Small intestine (tissue), 7 donors: ENCODE measurements at regions not wholly inside any gene's neighbourhood (a gene's known extent, or its start where the extent isn't known, plus 50 kb on each side); places are given as distances from the start of the nearest gene placed in this dataset.

Experiments used
- DNase-seq, 2 donors: peaks; one replicate each; pipeline versions ENCODE4 v3.0.0 to v3.0.0-alpha.2; 2013
- FAIRE-seq: peaks from 2 replicates; lab custom pipeline; 2012; peaks lifted over from hg19 to GRCh38; lab: Jason Lieb, UNC
- H3K27ac ChIP-seq, 3 donors: one replicate each; pipeline ENCODE4 v1.5.1; 2013; ENCODE audit warnings: low read length in 2 of 3, mild to moderate bottlenecking in 2 of 3, control low read depth in 1 of 3, inconsistent platforms in 1 of 3, low read depth in 1 of 3, moderate library complexity in 1 of 3
- H3K27me3 ChIP-seq, 3 donors: one replicate each; pipeline ENCODE4 v1.6.1; 2013; ENCODE audit warnings: low read length in 3 of 3, inconsistent platforms in 1 of 3; ENCODE audit not compliant: control insufficient read depth in 3 of 3, insufficient read depth in 3 of 3
- H3K36me3 ChIP-seq, 3 donors: one replicate each; pipeline ENCODE4 v1.6.1; 2013; ENCODE audit warnings: low read length in 3 of 3, inconsistent platforms in 1 of 3, low read depth in 1 of 3, mild to moderate bottlenecking in 1 of 3, moderate library complexity in 1 of 3; ENCODE audit not compliant: control insufficient read depth in 3 of 3, insufficient read depth in 2 of 3
- H3K4me1 ChIP-seq, 3 donors: one replicate each; pipeline ENCODE4 v1.6.1; 2013; ENCODE audit warnings: low read length in 2 of 3, inconsistent platforms in 1 of 3, low read depth in 1 of 3, mild to moderate bottlenecking in 1 of 3, moderate library complexity in 1 of 3; ENCODE audit not compliant: control insufficient read depth in 3 of 3, insufficient read depth in 2 of 3
- H3K4me3 ChIP-seq, 3 donors: one replicate each; pipeline ENCODE4 v1.5.1; 2013; ENCODE audit warnings: low read length in 3 of 3, control low read depth in 1 of 3, inconsistent platforms in 1 of 3, low read depth in 1 of 3, mild to moderate bottlenecking in 1 of 3, moderate library complexity in 1 of 3
- H3K9me3 ChIP-seq, 2 donors: one replicate each; pipeline ENCODE4 v1.6.1; 2013; ENCODE audit warnings: low read depth in 1 of 2, low read length in 1 of 2; ENCODE audit not compliant: control insufficient read depth in 2 of 2, insufficient read depth in 1 of 2
- WGBS, 3 donors: extraction: QIAGEN DNeasy Blood & Tissue Kit; methylation state at CpG; one replicate each; pipeline ENCODE4 v1.1.7; 2013; 5-methylcytosine and 5-hydroxymethylcytosine counted together
- donor health status: healthy with polysubstance abuse.
- donor health status: control.
- donor health status: control.
- donor health status: Bipolar disorder and iron deficiency.
- donor health status: healthy.

DNA sequence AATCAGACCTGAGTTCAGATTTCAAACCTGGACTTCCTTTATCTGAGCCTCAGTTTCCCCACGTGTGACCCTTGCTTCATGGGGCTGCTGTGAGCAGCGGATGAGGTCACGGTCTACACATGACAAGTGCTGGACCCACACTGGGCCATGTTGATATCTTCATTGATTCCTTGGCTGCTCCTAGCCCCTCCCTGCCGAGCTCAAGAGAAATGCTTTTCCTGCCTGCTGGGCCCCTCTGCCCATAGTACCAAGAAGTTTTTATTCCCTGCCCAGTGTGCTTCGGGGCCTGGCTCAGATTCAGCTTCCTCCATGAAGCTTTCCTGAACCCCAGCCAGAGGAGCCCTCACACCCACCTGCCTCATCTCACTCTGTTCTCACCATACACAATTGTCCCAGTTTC, 181.6 kb downstream of the PTPRU start:
- WGBS, 3 donors, result 66 to 77% (median 76%) methylated on average over 5 of the region's 5 CpGs
- no peak for DNase-seq
- Histone ChIP-seq H3K36me3 (no peaks in the 10 kb centered on the region), H3K4me3 (no peak overlapping the region), H3K9me3 (no peaks in the 10 kb centered on the region), H3K4me1 (no peaks in the 10 kb centered on the region), H3K27ac (no peak overlapping the region), H3K27me3 (peaks cover 0 to 3% (median 0%) of the 10 kb centered on the region in 3 donors)
- FAIRE-seq, result no peak

DNA sequence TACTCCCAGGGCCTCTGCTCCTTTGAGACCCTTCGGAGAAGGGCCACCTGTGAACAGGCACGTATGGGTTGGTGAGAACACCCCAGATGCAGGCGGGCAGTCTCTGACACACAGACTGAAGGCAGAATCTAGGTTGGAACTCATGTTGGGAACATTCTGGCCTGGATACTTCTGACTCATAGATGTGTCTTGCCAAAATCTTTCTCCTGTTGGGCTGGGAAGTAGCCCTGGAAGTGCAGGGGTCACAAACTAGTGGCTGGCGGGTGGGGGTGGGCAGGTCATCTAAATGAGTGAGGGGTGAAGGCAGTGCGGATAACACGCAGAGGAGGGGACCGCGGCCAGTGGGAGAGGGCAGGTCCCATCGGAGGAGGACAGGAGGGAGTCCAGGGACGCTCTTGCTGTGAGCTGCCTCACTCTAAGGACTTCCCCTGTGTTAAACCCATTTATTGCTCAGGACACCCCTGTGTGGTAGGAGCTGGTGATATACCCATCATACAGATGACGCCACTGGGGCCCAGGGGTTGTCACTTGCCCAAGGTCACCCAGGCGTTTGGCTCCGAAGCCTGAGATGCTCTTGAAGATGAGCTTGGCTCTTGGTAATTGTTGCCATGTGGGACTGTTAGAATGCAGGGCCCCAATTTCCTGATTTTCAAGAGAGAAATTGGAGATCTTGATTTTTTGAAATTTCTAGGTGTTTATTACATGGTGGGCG, 181.0 kb downstream of the PTPRU start:
- no peaks in the 10 kb centered on the region for H3K4me1 ChIP-seq
- FAIRE-seq (no peak), DNase-seq (no peak)
- no peak overlapping the region for H3K4me3 ChIP-seq
- H3K9me3 ChIP-seq, result no peaks in the 10 kb centered on the region
- H3K27me3 ChIP-seq, result peaks cover 0 to 3% (median 0%) of the 10 kb centered on the region in 3 donors
- no peak overlapping the region for H3K27ac ChIP-seq
- 78 to 82% (median 80%) methylated on average over 14 of the region's 14 CpGs for WGBS, 3 donors
- H3K36me3 ChIP-seq, result no peaks in the 10 kb centered on the region

DNA sequence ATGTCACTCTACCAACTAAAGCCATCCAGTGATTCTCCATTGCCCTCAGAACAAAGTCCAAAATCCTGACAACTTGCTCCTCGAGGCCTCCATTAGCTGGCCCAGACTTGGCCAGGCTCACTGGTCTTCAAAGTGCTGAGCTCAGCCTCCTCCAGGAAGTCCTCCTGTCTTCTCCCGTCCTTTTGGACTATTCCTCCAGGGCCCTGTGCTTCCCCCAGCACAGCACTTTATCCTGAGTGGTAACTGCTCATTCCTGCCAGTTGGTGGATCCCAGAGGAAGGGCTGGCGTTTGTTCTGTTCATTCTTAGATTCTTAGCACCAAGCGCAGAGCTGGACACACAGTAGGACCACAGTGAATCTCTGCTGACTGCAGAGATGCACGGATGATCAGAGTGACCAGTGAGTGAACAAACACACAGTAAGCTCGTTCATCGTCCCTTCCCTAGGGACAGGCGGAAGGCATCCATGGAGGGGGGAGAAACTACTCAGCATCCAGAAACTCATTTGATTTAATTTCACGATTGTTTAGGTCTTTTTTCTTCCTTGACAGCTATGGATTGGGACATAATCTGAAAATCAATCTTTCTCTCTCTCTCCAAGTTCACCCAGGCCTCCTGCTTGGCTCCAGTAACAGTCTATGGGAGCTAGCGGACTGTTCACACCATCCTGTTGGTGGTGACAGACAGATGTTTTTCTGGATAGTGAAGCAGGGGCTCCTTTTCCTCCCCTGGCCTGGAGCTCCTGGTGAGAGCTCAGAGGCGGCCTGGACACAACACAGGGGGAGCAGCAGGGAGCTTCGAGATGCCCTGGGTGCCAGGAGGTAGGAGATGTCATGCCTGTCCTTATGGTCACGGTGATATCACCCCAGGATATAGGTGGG, 180.2 kb downstream of the PTPRU start:
- Histone ChIP-seq H3K27ac (no peak overlapping the region), H3K4me1 (no peaks in the 10 kb centered on the region), H3K9me3 (no peaks in the 10 kb centered on the region), H3K27me3 (peaks cover 0 to 3% (median 0%) of the 10 kb centered on the region in 3 donors), H3K4me3 (no peak overlapping the region), H3K36me3 (no peaks in the 10 kb centered on the region)
- FAIRE-seq (no peak), DNase-seq (no peak)
- WGBS, 3 donors, result 41 to 51% (median 45%) methylated on average over 13 of the region's 13 CpGs

GRCh38 chr1:29415861-29416260, 179.5 kb downstream of the PTPRU start:
- no peak overlapping the region for H3K4me3 ChIP-seq
- no peak for DNase-seq
- peaks cover 0 to 3% (median 0%) of the 10 kb centered on the region in 3 donors for H3K27me3 ChIP-seq
- FAIRE-seq, result no peak
- no peaks in the 10 kb centered on the region for H3K4me1 ChIP-seq
- H3K36me3 ChIP-seq, result no peaks in the 10 kb centered on the region
- no peaks in the 10 kb centered on the region for H3K9me3 ChIP-seq
- no peak overlapping the region for H3K27ac ChIP-seq
- WGBS, 3 donors, result 9 to 40% (median 24%) methylated on average over 3 of the region's 3 CpGs

GRCh38 chr1:29415156-29415830, 179.0 kb downstream of the PTPRU start:
- Histone ChIP-seq H3K9me3 (no peaks in the 10 kb centered on the region), H3K36me3 (no peaks in the 10 kb centered on the region), H3K4me1 (no peaks in the 10 kb centered on the region), H3K27me3 (peaks cover 0 to 3% (median 0%) of the 10 kb centered on the region in 3 donors), H3K27ac (no peak overlapping the region), H3K4me3 (no peak overlapping the region)
- DNase-seq, result peak in 1 of 2 donors; percentile 21
- WGBS, 3 donors, result 36 to 48% (median 45%) methylated on average over 9 of the region's 9 CpGs
- no peak for FAIRE-seq

GRCh38 chr1:29414086-29414485, 177.8 kb downstream of the PTPRU start:
- H3K27me3 ChIP-seq, result peaks cover 0 to 3% (median 2%) of the 10 kb centered on the region in 3 donors
- H3K4me3 ChIP-seq, result no peak overlapping the region
- H3K27ac ChIP-seq, result no peak overlapping the region
- no peak for FAIRE-seq
- no peak for DNase-seq
- H3K9me3 ChIP-seq, result no peaks in the 10 kb centered on the region
- H3K4me1 ChIP-seq, result no peaks in the 10 kb centered on the region
- 22 to 51% (median 49%) methylated on average over 4 of the region's 4 CpGs for WGBS, 3 donors
- no peaks in the 10 kb centered on the region for H3K36me3 ChIP-seq

GRCh38 chr1:29413661-29414060, 177.3 kb downstream of the PTPRU start:
- Histone ChIP-seq H3K27me3 (peaks cover 0 to 3% (median 2%) of the 10 kb centered on the region in 3 donors), H3K27ac (no peak overlapping the region), H3K36me3 (no peaks in the 10 kb centered on the region), H3K9me3 (no peaks in the 10 kb centered on the region), H3K4me3 (no peak overlapping the region), H3K4me1 (no peaks in the 10 kb centered on the region)
- WGBS, 3 donors, result 63 to 76% (median 63%) methylated on average over 10 of the region's 10 CpGs
- DNase-seq, result no peak
- no peak for FAIRE-seq

- Histone ChIP-seq H3K4me3 (no peak overlapping the region), H3K27ac (no peak overlapping the region), H3K27me3 (peaks cover 0 to 3% (median 2%) of the 10 kb centered on the region in 3 donors), H3K4me1 (no peaks in the 10 kb centered on the region), H3K36me3 (no peaks in the 10 kb centered on the region), H3K9me3 (no peaks in the 10 kb centered on the region)
- FAIRE-seq (no peak), DNase-seq (no peak)
- 49 to 56% (median 51%) methylated on average over 6 of the region's 6 CpGs for WGBS, 3 donors
Measured at GRCh38 chr1:29412591-29412990, 176.3 kb downstream of the PTPRU start.
